ENCODE measurements at regions not wholly inside any gene's neighbourhood (a gene's known extent, or its start where the extent isn't known, plus 50 kb on each side); places are given as distances from the start of the nearest gene placed in this dataset.

GRCh38 chr4:19727141-19727540 lies 524.6 kb upstream of the SLIT2 start:
- TF ChIP-seq POLR2AphosphoS5 (IDR thresholded peaks at IDR 0.05; ENCODE audit: low read depth, low read length) (no peak), CTCF (IDR thresholded peaks at IDR 0.05) (no peak), REST (IDR thresholded peaks at IDR 0.05; ENCODE audit: insufficient read depth in 1 of 2, low read depth in 2 of 2, low read length in 1 of 2) (no peak), TCF7L2 (IDR thresholded peaks at IDR 0.05; ENCODE audit: low read depth, low read length) (no peak)

Data from Panc1 (cell line).